Thoracic aorta (tissue), 2 donors: ENCODE measurements at regions not wholly inside any gene's neighbourhood (a gene's known extent, or its start where the extent isn't known, plus 50 kb on each side); places are given as distances from the start of the nearest gene placed in this dataset.

Experiments
- ATAC-seq: fragments of 150-250 bp; one replicate; pipeline ENCODE4 v1.8.0; 2017; ENCODE audit warnings: low read depth; ENCODE audit not compliant: insufficient number of reproducible peaks, low FRiP score
- DNase-seq: peaks from one replicate; pipeline ENCODE4 v3.0.0-alpha.2; 2020; ENCODE audit warnings: low spot score
- H3K27ac ChIP-seq, 2 donors: fragments of 200-600 bp; sonication (generic); 1 replicate in 1 of 2; 2 replicates in 1 of 2; pipeline ENCODE4 v1.5.1; 2016; ENCODE audit warnings: mild to moderate bottlenecking in 2 of 2, moderate library complexity in 2 of 2
- H3K27me3 ChIP-seq: fragments of 200-600 bp; sonication (generic); replicated peaks from 2 replicates; pipeline ENCODE4 v1.6.0; 2016; ENCODE audit warnings: mild to moderate bottlenecking; ENCODE audit not compliant: insufficient read depth
- H3K36me3 ChIP-seq: fragments of 200-600 bp; sonication (generic); one replicate; pipeline ENCODE4 v1.5.1; 2016
- H3K4me1 ChIP-seq, 2 donors: fragments of 200-600 bp; sonication (generic); 1 replicate in 1 of 2; 2 replicates in 1 of 2; pipeline versions ENCODE4 v1.5.1 to v1.6.0; 2016; ENCODE audit warnings: low read depth in 2 of 2, mild to moderate bottlenecking in 1 of 2; ENCODE audit not compliant: control insufficient read depth in 1 of 2
- H3K4me3 ChIP-seq: fragments of 200-600 bp; sonication (generic); 2 replicates; pipeline ENCODE4 v1.5.1; 2016; ENCODE audit warnings: mild to moderate bottlenecking
- H3K9me3 ChIP-seq: fragments of 200-600 bp; sonication (generic); 2 replicates; pipeline ENCODE4 v1.5.1; 2016
- TF ChIP-seq, protein P1 (sequence below): fragments of 200-600 bp; sonication (generic); IDR thresholded peaks from one replicate; pipeline ENCODE4 v1.5.1; 2019; ENCODE audit warnings: antibody characterized with exemption

GRCh38 chr5:153432583-153432982 lies 57.9 kb upstream of the GRIA1 start:
- H3K4me1 ChIP-seq, result no peaks in the 10 kb centered on the region
- no peak overlapping the region for H3K4me3 ChIP-seq
- ATAC-seq (no peak), DNase-seq (no peak)
- no peaks in the 10 kb centered on the region for H3K27me3 ChIP-seq
- no peaks in the 10 kb centered on the region for H3K9me3 ChIP-seq
- H3K36me3 ChIP-seq, result no peaks in the 10 kb centered on the region
- H3K27ac ChIP-seq, result no peak overlapping the region
- TF ChIP-seq, protein P1, sequence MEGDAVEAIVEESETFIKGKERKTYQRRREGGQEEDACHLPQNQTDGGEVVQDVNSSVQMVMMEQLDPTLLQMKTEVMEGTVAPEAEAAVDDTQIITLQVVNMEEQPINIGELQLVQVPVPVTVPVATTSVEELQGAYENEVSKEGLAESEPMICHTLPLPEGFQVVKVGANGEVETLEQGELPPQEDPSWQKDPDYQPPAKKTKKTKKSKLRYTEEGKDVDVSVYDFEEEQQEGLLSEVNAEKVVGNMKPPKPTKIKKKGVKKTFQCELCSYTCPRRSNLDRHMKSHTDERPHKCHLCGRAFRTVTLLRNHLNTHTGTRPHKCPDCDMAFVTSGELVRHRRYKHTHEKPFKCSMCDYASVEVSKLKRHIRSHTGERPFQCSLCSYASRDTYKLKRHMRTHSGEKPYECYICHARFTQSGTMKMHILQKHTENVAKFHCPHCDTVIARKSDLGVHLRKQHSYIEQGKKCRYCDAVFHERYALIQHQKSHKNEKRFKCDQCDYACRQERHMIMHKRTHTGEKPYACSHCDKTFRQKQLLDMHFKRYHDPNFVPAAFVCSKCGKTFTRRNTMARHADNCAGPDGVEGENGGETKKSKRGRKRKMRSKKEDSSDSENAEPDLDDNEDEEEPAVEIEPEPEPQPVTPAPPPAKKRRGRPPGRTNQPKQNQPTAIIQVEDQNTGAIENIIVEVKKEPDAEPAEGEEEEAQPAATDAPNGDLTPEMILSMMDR, result no peak

GRCh38 chr5:153437251-153437650 lies 53.2 kb upstream of the GRIA1 start:
- DNase-seq (no peak), ATAC-seq (no peak)
- Histone ChIP-seq H3K9me3 (no peaks in the 10 kb centered on the region), H3K36me3 (no peaks in the 10 kb centered on the region), H3K4me1 (peaks cover 3% of the 10 kb centered on the region in 2 donors), H3K4me3 (no peak overlapping the region), H3K27ac (no peak overlapping the region), H3K27me3 (no peaks in the 10 kb centered on the region)
- TF ChIP-seq, protein P1, result no peak

DNA sequence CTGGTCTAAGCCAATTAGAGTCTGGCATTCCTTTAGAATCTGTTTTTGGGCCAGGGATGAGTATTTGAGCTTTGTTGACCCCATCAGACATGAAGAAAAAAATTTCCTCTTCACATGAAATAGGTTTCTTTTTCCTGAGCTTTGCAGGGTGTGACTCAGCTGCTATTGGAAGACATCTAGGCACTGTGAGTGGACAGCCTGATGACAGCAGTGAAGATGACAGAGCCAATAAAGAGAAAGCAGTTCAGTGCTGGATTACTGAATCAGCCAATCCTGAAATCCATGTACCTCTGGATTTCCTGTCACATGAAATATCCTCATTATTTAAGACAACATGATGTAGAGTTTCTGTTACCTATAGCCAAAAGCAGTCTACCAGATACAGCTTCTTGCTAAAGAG lies 51.3 kb upstream of the GRIA1 start:
- DNase-seq (no peak), ATAC-seq (no peak)
- no peak overlapping the region for H3K4me3 ChIP-seq
- no peaks in the 10 kb centered on the region for H3K36me3 ChIP-seq
- H3K9me3 ChIP-seq, result no peaks in the 10 kb centered on the region
- TF ChIP-seq, protein P1, result no peak
- no peak overlapping the region for H3K27ac ChIP-seq
- no peaks in the 10 kb centered on the region for H3K27me3 ChIP-seq
- peaks cover 3 to 10% of the 10 kb centered on the region in 2 donors for H3K4me1 ChIP-seq
